NCI-H446 treated with DMSO at 0.1 percent for 48 hours (cell line): ENCODE measurements at regions not wholly inside any gene's neighbourhood (a gene's known extent, or its start where the extent isn't known, plus 50 kb on each side); places are given as distances from the start of the nearest gene placed in this dataset.
A peak's percentile ranks its signal among the peaks of the same experiment; 100 is the strongest.

ENCODE experiments used
- DNase-seq: peaks from one replicate; lab custom pipeline; 2025; lab: John Stamatoyannopoulos, UW

DNA sequence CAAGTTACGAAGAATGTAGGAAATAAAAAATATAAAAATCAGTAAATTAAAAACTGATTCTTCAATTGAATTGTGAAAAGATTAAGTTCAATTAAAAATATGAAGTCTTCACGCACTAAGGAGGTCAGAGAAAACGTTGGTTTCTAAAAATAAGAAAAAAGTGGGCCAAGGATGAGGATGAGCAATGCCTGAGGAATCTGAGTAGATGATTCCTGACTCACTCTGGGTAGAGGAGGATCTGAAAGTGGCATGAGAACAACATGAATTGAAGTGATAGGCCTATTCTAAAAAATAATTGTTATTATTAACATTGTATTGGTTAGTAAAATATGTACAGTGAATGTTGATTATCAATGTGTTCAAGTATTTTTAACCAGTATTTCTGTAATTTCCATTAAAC is 444.2 kb downstream of the GRIA2 start:
- DNase-seq: no peak

DNA sequence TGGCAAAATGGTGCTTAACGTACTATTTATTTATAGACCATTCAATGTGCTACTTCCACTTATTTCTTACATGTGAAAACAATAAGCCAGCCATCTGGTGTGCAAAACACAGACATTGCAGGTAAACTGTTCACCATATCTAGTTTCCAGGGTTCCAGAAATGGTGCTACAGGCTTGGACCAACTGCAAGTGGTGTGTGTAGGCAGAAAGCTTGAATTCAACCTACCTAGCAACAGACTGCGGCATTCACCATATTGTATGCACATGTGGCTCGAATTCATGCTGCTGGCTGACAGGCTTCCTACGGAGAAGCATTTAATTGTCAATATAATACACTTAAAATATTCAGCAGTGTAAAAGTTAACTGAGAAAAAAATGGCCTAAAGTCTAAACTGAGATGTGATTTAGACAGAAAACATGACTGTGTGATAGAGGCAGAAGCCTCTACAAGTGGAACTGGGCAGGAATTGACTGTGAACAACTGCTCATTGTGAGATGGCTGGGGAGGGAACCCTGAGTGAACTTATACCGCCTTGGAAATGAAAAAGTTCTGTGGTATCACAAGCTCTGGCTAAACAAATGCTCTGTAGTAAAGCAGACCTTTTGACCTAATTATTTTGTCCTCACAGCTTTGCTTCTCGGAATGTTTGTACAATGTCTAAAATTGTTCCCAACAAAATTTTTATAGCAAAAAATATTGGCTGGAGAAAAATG is 434.7 kb downstream of the GRIA2 start:
- no peak for DNase-seq

DNA sequence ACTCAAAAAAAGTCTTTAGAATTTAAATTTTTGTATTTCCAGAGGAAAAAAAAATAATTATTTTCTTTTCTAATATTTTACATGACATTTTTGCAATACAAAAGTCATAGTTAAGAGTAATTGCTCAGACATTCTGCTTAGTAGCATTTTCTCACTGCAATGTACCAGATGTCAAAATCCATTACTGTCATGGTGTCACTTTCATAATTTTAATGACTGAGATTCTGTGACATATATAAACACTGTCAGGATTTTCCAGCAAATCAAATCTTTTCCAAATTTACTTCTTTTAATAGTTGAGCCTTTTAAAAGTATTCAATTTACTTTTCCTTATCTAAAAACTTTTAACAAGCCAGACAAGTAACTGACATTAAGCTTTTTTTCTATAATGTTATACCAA is 422.7 kb downstream of the GRIA2 start:
- DNase-seq: no peak

DNA sequence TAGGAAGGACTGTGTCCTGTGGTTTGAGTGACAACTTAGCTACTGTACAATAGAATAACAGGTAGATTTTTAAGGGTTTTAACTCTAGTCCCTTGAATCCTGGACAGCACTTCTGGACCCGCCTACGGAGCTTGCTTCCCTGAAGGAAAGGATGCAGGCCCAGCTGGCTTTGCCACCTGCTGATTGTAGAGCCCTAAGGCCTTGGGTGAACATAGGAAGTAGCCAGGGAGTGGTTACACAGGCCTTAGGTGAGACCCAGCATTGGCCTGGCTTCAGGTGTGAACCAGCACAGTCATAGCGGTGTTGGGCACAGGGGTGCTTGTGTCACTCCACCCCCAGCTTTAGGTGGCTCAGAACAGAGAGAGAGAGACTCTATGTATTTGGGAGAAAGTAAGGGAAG is 413.5 kb downstream of the GRIA2 start:
- DNase-seq: no peak

DNA sequence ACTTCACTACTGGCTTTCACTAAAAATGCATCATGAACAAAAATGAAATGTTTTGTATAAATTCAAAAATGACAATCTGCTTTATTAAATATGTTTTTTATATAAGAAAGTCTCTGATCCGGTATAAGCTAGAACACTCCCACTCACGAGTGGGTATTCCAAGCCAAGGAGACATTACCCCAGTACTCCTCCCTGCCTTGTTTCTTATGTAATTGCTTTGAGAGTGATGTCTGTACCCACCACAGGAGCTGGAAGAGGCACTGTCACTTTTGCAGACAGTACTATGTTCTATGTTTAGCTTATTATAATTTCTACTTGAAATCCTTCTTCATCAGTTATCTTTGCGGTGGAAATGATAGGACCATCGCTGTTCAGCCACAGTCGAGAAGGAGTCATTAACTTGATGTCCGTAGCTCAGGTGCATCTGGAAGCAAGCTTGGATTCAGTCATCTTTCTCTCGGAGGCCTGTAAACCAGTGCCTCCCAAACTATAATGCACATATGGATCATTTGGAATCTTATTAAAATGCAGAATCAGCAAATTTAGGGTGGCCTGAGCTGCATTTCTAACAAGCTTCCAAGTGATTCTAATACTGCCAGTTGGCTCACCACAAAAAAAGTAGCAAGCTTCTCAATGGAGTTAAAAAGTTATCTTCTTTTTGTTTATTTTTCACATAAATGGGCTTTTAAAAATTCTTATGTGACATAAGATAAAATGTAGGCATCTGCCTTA is 396.4 kb downstream of the GRIA2 start:
- DNase-seq: no peak

DNA sequence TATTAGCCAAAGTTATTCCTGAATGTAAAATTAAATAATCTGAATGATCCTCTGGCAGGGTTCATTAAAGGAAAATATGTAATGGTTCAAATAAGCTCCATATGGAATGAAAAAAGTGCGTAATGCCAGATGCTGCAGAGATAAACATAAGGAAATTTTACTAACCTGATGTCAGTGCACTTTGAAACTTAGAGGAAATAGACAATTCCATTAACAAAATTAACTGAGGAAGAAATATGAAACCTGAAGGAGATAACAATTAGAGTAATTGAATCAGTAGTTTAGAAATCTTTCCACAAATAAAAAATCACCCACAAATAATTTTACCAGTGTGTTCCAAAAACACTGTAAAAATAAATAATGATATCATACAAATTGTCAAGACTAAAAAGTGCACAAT is 387.5 kb downstream of the GRIA2 start:
- no peak for DNase-seq

DNA sequence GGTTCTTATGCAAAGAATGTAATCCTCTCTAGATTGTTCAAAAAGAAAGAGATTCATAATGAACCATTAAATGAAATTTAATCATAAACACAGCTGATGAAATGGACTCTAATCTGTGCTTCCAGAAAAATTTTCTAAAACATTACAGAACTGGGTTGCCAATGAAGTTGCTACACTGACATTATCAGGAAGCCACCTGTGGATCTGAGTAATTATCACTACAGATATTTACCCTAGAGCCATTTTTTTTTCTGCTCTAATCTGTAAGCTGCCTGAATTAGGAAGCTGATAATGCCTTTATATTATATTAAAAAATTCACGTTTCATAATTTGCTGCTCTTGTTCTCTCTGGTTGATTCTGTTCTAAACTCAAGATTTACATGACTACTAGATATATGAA is 380.1 kb downstream of the GRIA2 start:
- DNase-seq: no peak

DNA sequence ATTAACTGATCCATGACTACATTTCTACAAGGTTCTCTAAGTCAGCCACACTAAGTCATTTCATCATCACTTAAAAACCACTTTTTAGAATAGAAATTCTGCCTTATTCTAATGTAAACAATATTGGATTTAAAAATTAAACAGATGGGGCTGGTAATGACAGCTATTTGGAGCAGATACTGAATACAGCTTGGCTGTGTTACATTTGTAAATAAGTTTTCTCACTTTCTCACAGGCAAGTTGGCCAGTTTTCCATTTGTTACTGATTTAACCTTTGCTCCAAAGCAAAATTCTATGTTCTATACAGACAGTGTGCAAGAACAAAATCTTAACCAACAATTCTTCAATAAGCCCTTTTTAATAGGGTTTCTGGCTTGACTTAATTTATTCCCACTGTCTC is 370.7 kb downstream of the GRIA2 start:
- peak; percentile 56 for DNase-seq

DNA sequence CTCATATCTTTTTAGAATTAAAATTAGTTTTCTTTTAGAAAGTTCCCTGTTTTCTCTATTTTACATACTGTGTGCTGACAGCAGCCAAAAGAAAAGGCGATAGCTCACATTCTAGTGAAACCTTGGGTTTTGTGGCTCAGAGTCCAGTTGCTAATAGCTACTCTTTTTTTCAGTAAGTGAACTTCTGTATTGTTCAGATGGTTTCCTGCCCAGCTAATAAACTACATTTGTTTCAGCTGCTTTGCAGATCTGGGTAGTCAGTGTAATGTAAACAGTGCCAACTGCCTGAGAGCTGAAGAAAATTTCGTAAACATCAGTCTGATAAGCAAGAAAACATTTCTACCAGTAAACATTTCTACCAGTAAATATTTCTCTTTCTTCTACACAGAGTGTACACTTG is 370.2 kb downstream of the GRIA2 start:
- peak; percentile 49 for DNase-seq

DNA sequence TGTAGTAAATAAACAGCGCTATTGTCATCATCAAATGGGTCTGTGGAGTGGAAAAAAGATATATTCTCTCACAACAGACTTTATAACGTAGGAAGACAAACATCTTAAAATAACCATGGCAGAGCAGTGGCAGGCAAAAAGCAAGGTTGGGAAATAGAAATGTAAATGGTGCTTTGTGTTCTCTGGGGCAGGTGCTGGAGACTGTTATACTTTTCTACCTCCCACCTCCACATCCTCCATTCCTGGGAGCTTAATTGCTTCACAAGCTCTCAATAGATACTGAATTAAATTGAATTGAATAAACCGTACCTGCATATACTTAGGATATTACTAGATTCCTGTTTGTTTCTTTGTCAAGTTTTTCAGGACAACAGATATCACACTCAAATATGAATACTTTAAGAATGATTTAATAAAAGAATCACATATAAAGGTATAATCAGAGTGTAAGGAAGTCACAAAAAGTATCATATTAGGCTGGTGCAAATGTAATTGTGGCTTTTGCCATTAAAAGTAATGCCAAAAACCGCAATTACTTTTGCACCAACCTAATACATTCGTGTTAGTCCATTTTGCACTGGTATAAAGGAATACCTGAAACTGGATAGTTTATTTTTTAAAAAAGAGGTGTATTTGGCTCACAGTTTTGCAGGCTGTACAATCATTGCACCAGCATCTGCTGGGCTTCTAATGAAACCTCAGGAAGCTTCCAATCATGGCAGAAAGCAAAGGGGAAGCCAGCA is 367.3 kb downstream of the GRIA2 start:
- DNase-seq: no peak

DNA sequence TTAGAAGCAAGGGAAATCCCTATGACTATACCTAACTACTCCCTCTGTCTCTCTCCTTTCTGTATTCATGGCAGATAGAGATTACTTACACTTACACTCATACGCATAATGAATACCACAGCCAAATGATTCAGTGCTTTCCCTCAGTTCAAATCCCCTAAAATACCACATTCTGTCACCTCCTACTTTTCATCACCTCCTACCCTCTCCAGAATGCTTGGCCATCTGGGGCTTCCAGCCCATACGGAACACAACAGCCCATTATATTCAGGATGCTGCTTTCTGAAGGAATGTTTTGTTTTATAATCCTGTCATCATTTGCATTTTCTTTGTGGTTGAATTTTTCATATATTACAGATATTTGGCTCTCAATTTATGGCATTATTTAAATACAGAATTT is 361.6 kb downstream of the GRIA2 start:
- no peak for DNase-seq

DNA sequence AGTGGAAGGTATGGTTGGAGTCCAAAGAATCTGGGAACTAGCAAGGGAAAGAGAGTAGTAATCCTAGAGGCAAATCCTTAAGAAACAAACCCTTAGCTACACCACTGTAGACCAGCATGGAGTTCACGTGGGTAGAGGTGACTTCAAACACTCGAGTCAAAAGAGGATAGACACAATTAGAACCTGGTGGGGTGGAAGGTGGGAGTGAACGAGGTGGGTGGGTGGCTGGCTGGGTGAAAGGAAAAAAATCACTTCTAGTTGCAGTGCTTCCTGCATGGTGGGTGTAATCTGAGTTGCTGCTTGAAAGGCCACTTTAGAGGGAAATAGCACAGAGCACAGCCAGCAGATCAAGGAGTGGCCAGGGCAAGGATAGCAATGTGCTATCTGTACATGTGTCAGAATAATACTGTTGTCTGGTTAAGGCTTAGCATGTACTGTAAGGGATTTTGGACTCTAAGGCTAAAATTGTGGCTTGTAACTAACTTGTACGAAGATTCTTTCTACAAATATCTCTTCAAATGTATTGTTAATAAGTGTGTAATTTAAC is 356.2 kb downstream of the GRIA2 start:
- no peak for DNase-seq

DNA sequence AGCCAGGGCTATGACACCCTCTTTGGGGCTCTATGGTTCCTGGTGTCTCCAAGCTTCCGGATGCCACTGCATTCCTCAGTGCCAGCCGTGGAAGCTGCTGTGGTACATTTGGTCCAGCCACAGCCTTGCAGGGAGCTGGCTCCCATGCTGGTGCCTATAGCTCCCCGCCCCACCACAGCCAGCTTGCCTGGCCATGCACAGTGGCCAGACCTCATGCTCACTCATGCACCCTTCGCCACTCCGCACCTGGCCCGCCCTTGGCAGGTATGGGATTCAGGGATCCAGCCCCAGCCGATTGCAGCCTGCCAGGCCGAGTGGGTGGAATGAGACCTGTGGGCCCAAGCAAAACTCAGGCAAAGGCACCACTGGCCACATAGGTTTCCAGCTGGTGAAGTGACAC is 354.8 kb downstream of the GRIA2 start:
- DNase-seq: no peak

DNA sequence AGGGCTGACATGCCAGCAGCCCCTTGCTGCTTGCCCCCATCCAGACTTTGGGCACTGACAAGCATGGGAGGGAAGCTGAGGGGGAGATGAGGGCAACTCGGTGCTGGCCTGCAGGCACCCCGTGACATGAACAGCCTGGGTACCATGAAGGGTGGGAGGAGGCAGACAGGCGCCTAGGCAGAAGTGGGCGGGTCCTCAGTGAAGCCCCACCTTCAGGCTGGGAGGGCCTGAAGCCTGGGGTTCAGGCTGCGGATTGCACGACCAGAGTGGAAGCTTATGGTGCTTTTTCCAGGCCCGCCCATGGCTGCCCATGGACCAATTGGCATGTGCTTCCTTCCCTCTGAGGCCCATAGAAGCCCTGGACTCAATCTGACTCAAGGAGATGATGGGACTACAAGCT is 354.1 kb downstream of the GRIA2 start:
- DNase-seq: no peak

DNA sequence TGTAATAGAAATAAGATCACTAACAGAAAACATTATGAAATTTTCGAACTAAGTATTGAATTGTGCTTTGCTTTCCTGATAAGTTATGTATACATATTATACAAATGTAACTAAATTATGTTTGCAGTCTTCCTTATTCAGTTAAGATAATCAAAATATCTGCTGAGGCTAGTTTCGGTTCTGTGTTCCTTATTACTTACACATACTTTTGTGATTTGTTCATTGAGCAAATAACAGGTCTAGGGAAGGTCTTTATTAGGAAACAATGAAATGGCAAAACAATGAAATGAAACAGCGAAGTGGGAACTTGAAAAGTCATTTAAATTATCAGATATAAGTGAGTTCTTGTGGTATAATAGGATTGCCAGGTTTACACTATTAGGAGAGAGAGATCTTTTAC is 352.4 kb downstream of the GRIA2 start:
- no peak for DNase-seq

DNA sequence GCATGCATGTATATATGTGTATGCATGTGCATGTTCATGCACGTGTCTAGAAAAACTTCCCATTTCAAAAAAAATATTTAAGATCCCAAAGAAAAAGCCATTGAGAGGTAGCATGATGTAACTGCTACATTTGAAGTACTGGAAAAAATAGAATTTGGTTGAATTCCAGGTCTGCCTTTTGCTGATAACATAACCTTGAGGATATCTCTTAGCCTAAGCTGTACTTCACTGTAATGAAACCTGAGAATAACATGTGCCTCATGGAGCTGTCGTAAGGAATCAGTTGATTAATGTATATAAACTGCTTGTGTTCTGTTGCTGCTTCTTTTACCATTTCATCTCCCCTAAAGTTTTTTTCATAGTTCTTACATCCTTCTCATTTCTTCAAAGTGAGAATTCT is 351.8 kb downstream of the GRIA2 start:
- no peak for DNase-seq

DNA sequence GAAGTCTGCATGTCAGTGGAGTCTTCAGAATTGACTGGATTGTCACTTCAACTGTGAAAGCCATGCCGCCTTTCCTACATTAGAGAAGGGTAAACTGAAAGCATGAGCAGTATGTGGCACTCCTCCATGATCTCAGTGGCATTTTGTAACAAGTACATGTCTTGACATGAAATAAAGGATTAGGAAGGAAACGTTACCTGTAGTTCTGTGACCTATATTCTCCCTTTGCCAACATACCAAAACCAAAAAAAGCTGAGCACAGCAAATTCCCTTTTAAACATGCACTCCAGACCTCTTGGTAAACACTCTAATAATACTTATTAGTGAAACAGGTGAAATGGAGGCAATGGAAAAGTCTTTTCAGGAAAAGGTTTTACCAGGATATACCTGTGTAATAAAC is 344.2 kb downstream of the GRIA2 start:
- no peak for DNase-seq

DNA sequence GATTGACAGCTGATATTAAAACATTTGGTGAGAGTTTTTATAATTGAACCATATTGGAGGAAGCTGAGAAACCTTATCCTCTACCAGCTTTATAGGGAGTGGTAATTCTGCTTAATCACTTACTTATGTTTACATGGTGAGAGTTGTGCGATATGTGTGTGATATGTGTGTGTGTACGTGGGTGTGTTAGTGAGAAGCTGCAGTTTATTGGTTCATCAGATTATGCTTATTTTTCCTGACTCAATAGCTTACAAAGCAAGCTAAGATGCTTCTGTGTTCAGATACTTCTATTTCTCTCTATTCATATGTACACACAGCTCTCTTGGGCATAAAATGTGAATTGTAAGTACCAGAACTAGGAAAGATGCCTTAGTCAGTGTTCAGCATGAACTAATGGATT is 343.7 kb downstream of the GRIA2 start:
- DNase-seq: peak; percentile 5

DNA sequence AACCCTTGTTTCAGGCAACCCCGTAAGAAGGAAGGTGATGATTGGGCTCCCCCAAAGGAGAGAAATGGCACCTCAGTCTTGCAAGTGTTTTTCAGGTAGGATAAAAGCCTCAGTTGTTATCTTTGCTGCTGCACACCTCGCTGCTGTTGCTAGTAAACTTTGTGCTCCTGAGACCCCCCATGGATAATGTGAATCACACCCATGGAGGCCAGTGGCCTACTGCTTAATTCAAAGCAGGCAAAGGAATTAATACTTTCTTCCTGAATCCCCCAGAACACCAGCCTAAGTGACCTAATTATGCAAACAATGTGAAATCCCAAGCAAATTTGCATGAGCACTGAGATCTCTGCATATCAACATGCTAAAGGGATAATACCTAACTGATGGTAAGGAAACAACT is 337.5 kb downstream of the GRIA2 start:
- DNase-seq: no peak

DNA sequence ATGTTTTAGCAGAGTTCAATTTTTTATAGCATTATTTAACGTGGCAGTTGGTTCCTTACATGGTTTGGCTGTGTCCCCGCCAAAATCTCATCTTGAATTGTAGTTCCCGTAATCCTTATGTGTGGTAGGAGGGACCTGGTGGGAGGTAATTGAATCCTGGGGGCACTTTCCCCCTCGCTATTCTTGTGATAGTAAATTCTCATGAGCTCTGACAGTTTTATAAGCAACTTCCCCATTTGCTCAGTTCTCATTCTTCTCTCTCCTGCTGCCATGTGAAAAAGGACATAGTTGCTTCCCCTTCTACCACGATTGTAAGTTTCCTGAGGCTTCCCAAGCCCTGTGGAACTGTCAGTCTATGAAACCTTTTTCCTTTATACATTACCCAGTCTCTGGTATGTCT is 329.5 kb downstream of the GRIA2 start:
- DNase-seq: no peak

DNA sequence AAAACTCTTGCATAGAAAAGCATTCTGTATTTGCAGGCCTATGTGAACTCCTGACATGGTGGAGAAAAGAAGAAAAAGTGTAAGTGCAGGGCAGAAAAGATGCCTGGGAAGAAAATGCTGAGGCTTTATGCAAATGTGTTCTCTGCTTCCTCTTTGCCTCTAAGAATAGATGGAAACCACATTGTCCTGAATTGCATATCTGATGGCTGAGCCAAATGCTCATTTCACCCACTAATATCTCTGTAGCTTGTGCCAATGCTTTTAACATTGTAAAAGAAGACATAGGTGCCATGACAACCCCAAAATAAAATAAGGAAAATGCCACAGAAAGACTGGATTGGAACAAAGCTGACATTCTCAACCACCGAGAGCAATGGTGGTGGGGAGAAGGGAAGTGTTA is 307.4 kb downstream of the GRIA2 start:
- DNase-seq: no peak

DNA sequence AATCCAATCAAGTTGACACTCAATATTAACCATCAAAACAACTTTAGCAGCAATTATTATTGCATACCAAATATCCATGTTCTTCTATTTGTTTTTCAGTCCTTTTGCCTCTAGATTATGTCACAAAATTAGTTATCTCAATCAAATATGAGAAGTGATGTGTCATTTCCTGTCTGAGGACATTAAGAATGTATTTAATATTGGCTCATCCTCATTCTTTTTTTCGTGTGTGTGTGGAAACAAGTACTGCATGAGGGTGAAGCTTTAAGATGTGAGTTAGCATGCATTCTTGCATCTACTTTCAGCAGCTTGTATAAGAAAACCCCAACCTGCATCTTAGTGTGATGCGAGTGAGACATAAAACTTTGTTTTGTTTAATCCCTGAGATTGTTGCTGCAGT is 301.4 kb downstream of the GRIA2 start:
- no peak for DNase-seq

DNA sequence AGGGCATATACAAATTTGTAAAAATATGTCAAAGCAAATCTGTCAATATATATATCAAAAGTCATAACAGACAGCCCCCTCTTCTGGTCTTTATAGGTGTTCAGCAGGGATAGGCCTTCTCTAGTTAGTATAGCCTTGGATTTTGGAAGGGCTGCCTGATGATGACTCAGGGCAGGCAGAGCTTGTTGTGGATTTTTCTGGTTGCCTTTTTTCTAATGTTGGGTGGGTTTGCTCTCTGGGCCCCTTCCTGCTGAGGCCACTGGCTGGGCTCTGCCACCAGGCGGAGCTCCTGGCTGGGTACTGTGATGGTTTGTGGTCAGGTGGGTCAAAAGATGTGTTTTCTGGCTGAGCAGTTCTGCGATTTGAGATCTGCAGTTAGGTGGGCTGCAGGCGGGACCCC is 294.2 kb downstream of the GRIA2 start:
- DNase-seq: no peak
